ENCODE measurements at regions not wholly inside any gene's neighbourhood (a gene's known extent, or its start where the extent isn't known, plus 50 kb on each side); places are given as distances from the start of the nearest gene placed in this dataset.

GRCh38 chr3:102158080-102158740 lies 276.6 kb upstream of the ZPLD1 start:
- dilution Hi-C loops (cut with MboI; ENCODE audit: extremely low pct_ligation_motif_present, low sequenced_read_pairs) (loop anchor here (25.0 kb wide), 1 partner anchor 296 kb away; no protein-coding TSS in a partner anchor), intact Hi-C loops (cut with micrococcal nuclease) (no loop called here)
- H3K9me3 ChIP-seq (replicated peaks; ENCODE audit: control insufficient read depth, insufficient read depth, low read length): no peaks in the 10 kb centered on the region
- FAIRE-seq (no peak), DNase-seq (ENCODE audit: low read depth, low spot score) (peak; percentile 22)
- H3K9me1 ChIP-seq (replicated peaks; ENCODE audit: control insufficient read depth, extremely low read depth, insufficient read depth, low read length): no peaks in the 10 kb centered on the region
- H3K79me2 ChIP-seq (ENCODE audit: control insufficient read depth, insufficient read depth, low read length): no peaks in the 10 kb centered on the region
- no peaks in the 10 kb centered on the region for H3K36me3 ChIP-seq (ENCODE audit: control insufficient read depth in 2 of 2, extremely low read depth in 1 of 2, insufficient read depth in 2 of 2, low read length in 2 of 2)
- BruUV-seq (replicated peaks): no TSS peak
- H4K20me1 ChIP-seq (replicated peaks; ENCODE audit: control insufficient read depth, extremely low read depth, insufficient read depth, low read length): no peaks in the 10 kb centered on the region
- H3K9ac ChIP-seq (replicated peaks; ENCODE audit: extremely low read depth, insufficient read depth, low read length): no peak overlapping the region
- peaks cover 31% of the 10 kb centered on the region for H3K4me1 ChIP-seq (ENCODE audit: control insufficient read depth, extremely low read depth, insufficient read depth, low read length)
- TF ChIP-seq GATA2 (IDR thresholded peaks at IDR 0.05; ENCODE audit: insufficient read depth, insufficient read length, low read depth, low read length) (no peak), JUN (IDR thresholded peaks at IDR 0.05; ENCODE audit: borderline replicate concordance, insufficient read depth, insufficient read length, low read depth) (peak; percentile 10), FOS (IDR thresholded peaks at IDR 0.05; ENCODE audit: borderline replicate concordance, insufficient read depth, low read length) (peak; percentile 30)
- no peak overlapping the region for H2AFZ ChIP-seq (ENCODE audit: low read depth, low read length)
- no peak overlapping the region for H3K27ac ChIP-seq (ENCODE audit: insufficient read depth, low read depth, low read length)
- no peaks in the 10 kb centered on the region for H3K27me3 ChIP-seq (ENCODE audit: control insufficient read depth in 2 of 2, insufficient read depth in 2 of 2, low read length in 2 of 2)
- no peak overlapping the region for H3K4me2 ChIP-seq (ENCODE audit: insufficient read depth, low read length)
- ChIA-PET CTCF (no interaction called here), POLR2A (interaction anchor here (1.0 kb wide), 1 partner anchor 309 kb away, joined by 4 read pairs; the partner anchor contains the start of gene NFKBIZ)
- H3K4me3 ChIP-seq (replicated peaks in 1 of 3; ENCODE audit: insufficient read depth in 1 of 3, low read depth in 1 of 3, low read length in 3 of 3): no peak overlapping the region

GRCh38 chr3:102159810-102160451 lies 274.9 kb upstream of the ZPLD1 start:
- BruUV-seq (replicated peaks): no TSS peak
- Histone ChIP-seq H3K79me2 (ENCODE audit: control insufficient read depth, insufficient read depth, low read length) (no peaks in the 10 kb centered on the region), H3K9me3 (replicated peaks; ENCODE audit: control insufficient read depth, insufficient read depth, low read length) (no peaks in the 10 kb centered on the region), H3K4me1 (ENCODE audit: control insufficient read depth, extremely low read depth, insufficient read depth, low read length) (peaks cover 40% of the 10 kb centered on the region), H4K20me1 (replicated peaks; ENCODE audit: control insufficient read depth, extremely low read depth, insufficient read depth, low read length) (no peaks in the 10 kb centered on the region), H3K4me3 (replicated peaks in 1 of 3; ENCODE audit: insufficient read depth in 1 of 3, low read depth in 1 of 3, low read length in 3 of 3) (no peak overlapping the region), H2AFZ (ENCODE audit: low read depth, low read length) (no peak overlapping the region), H3K4me2 (ENCODE audit: insufficient read depth, low read length) (no peak overlapping the region), H3K9me1 (replicated peaks; ENCODE audit: control insufficient read depth, extremely low read depth, insufficient read depth, low read length) (no peaks in the 10 kb centered on the region), H3K9ac (replicated peaks; ENCODE audit: extremely low read depth, insufficient read depth, low read length) (no peak overlapping the region), H3K27me3 (ENCODE audit: control insufficient read depth in 2 of 2, insufficient read depth in 2 of 2, low read length in 2 of 2) (no peaks in the 10 kb centered on the region), H3K27ac (ENCODE audit: insufficient read depth, low read depth, low read length) (no peak overlapping the region), H3K36me3 (ENCODE audit: control insufficient read depth in 2 of 2, extremely low read depth in 1 of 2, insufficient read depth in 2 of 2, low read length in 2 of 2) (no peaks in the 10 kb centered on the region)
- ChIA-PET CTCF (interaction anchor here (0.7 to 1.8 kb wide), 7 partner anchors 9 to 65 kb away, joined by 3 to 9 read pairs (median 4); no protein-coding TSS in a partner anchor), POLR2A (interaction anchor here (1.2 kb wide), 2 partner anchors 20 to 310 kb away, joined by 3 to 6 read pairs; partner anchors contain the start of gene NFKBIZ)
- DNase-seq (ENCODE audit: low read depth, low spot score): no peak
- dilution Hi-C loops (cut with MboI; ENCODE audit: extremely low pct_ligation_motif_present, low sequenced_read_pairs) (loop anchor here (25.0 kb wide), 1 partner anchor 298 kb away; no protein-coding TSS in a partner anchor), intact Hi-C loops (cut with micrococcal nuclease) (no loop called here)
- FAIRE-seq: no peak
- TF ChIP-seq CTCF (IDR thresholded peaks at IDR 0.05; ENCODE audit: extremely low read depth in 1 of 2, insufficient read depth in 1 of 2, low read depth in 1 of 2, low read length in 2 of 2) (no peak), MYC (IDR thresholded peaks at IDR 0.05; ENCODE audit: low read depth, low read length) (no peak), POLR2AphosphoS5 (IDR thresholded peaks at IDR 0.05; ENCODE audit: insufficient read depth, low read depth, low read length) (no peak), MAX (IDR thresholded peaks at IDR 0.05; ENCODE audit: insufficient read depth, insufficient read length) (no peak), EZH2 (IDR thresholded peaks at IDR 0.05; ENCODE audit: borderline replicate concordance, low read depth, low read length, severe bottlenecking) (no peak), GATA2 (IDR thresholded peaks at IDR 0.05; ENCODE audit: insufficient read depth, insufficient read length, low read depth, low read length) (no peak), FOS (IDR thresholded peaks at IDR 0.05; ENCODE audit: borderline replicate concordance, insufficient read depth, low read length) (no peak)
